ENCODE measurements at regions not wholly inside any gene's neighbourhood (a gene's known extent, or its start where the extent isn't known, plus 50 kb on each side); places are given as distances from the start of the nearest gene placed in this dataset.

- TF ChIP-seq CTCF (IDR thresholded peaks at IDR 0.05; ENCODE audit: insufficient read depth, low read length) = no peak
- no peak for TF ChIP-seq GABPA (IDR thresholded peaks at IDR 0.05; ENCODE audit: low read depth)
- no peak for TF ChIP-seq POLR2AphosphoS5 (IDR thresholded peaks at IDR 0.05; ENCODE audit: low read depth)
- TF ChIP-seq REST (IDR thresholded peaks at IDR 0.05; ENCODE audit: insufficient replicate concordance, low read depth) = no peak
- TF ChIP-seq SPI1 (IDR thresholded peaks at IDR 0.05; ENCODE audit: borderline replicate concordance, low read depth) = no peak
Measured at GRCh38 chr6:137737836-137738596, 129.0 kb upstream of the TNFAIP3 start.

All from HL-60 (cell line).